ENCODE measurements at regions not wholly inside any gene's neighbourhood (a gene's known extent, or its start where the extent isn't known, plus 50 kb on each side); places are given as distances from the start of the nearest gene placed in this dataset.

- DNase-seq (peak in 2 of 3 donors; percentile 45 to 85), ATAC-seq (ENCODE audit: low read depth in 2 of 2) (peak; percentile 65 to 73)
- H3K27ac Mint-ChIP-seq, result peak overlapping the region; percentile 78 to 86 (median 85)
- H3K4me1 Mint-ChIP-seq, result peaks cover 25 to 61% (median 34%) of the 10 kb centered on the region in 4 donors
- Histone ChIP-seq H3K9me3 (ENCODE audit: control insufficient read depth in 2 of 2, low read length in 2 of 2) (no peaks in the 10 kb centered on the region), H3K36me3 (ENCODE audit: control insufficient read depth, insufficient read depth, low read length) (no peaks in the 10 kb centered on the region), H3K4me1 (ENCODE audit: control insufficient read depth, insufficient read depth, low read length, poor library complexity, severe bottlenecking) (peaks cover 50% of the 10 kb centered on the region), H3K4me3 (ENCODE audit: low read depth, low read length) (no peak overlapping the region), H3K27me3 (ENCODE audit: control insufficient read depth, insufficient read depth, low read length) (no peaks in the 10 kb centered on the region), H3K27ac (ENCODE audit: insufficient read depth, low read length, poor library complexity, severe bottlenecking) (peak overlapping the region; percentile 55)
- peaks cover 0 to 3% (median 0%) of the 10 kb centered on the region in 7 donors for H3K9me3 Mint-ChIP-seq
- H3K36me3 Mint-ChIP-seq, result peaks cover 11% of the 10 kb centered on the region
- H3K4me3 Mint-ChIP-seq, result peak overlapping the region; percentile 4 to 63 (median 44)
- peaks cover 8% of the 10 kb centered on the region for H3K27me3 Mint-ChIP-seq
Measured at GRCh38 chr3:72255791-72256559, 471.0 kb upstream of the PROK2 start.

DNA sequence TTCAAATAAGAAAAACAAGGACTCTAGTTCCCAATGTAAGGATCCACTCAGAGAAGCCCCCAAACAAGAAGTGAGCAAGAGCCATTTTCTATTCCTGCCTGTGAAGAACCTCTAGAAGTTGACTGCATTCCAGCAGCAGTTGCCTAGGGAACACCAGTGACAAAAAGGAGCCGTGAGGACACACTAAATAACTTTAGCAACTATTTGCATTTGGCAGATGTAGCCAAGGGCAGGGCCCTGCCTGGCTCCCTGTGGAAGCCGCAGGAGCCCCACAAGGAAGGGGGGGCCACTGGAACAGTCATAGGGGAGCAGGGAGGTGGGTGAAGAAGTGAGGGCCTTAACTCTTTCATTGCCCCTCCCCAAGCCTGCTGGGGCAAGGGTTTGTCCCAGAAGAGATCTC, 470.2 kb upstream of the PROK2 start:
- Mint-ChIP-seq H3K4me3 (peak overlapping the region in 1 of 4 donors; percentile 41), H3K4me1 (peaks cover 22 to 55% (median 32%) of the 10 kb centered on the region in 4 donors), H3K36me3 (peaks cover 11% of the 10 kb centered on the region), H3K27me3 (peaks cover 8% of the 10 kb centered on the region), H3K27ac (peak overlapping the region in 1 of 3 donors; percentile 85), H3K9me3 (peaks cover 0 to 3% (median 0%) of the 10 kb centered on the region in 7 donors)
- Histone ChIP-seq H3K36me3 (ENCODE audit: control insufficient read depth, insufficient read depth, low read length) (no peaks in the 10 kb centered on the region), H3K27ac (ENCODE audit: insufficient read depth, low read length, poor library complexity, severe bottlenecking) (no peak overlapping the region), H3K27me3 (ENCODE audit: control insufficient read depth, insufficient read depth, low read length) (no peaks in the 10 kb centered on the region), H3K4me3 (ENCODE audit: low read depth, low read length) (no peak overlapping the region), H3K4me1 (ENCODE audit: control insufficient read depth, insufficient read depth, low read length, poor library complexity, severe bottlenecking) (peaks cover 45% of the 10 kb centered on the region), H3K9me3 (ENCODE audit: control insufficient read depth in 2 of 2, low read length in 2 of 2) (no peaks in the 10 kb centered on the region)
- DNase-seq, result no peak
- ATAC-seq (ENCODE audit: low read depth in 2 of 2), result no peak

DNA sequence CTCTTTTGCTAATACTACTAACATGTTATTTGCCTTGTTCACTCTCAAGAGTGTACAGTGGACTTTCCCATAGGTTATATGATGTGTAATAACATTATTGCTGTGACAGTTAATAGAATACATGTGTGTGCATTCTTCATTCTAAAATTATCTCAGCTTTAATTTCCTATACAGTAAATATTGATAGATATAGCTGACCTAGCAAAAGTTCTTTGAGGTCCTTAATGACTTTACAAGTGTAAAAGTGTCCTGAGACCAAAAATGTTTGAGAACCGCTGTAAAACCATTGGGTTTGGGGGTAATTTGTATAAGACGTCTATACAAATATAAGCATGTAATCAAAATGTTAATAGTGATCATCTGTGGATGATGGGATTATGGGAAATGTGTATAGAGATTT, 469.5 kb upstream of the PROK2 start:
- H3K27me3 Mint-ChIP-seq, result peaks cover 7% of the 10 kb centered on the region
- peak overlapping the region in 1 of 3 donors; percentile 85 for H3K27ac Mint-ChIP-seq
- Histone ChIP-seq H3K4me1 (ENCODE audit: control insufficient read depth, insufficient read depth, low read length, poor library complexity, severe bottlenecking) (peaks cover 38% of the 10 kb centered on the region), H3K27ac (ENCODE audit: insufficient read depth, low read length, poor library complexity, severe bottlenecking) (no peak overlapping the region), H3K4me3 (ENCODE audit: low read depth, low read length) (no peak overlapping the region), H3K27me3 (ENCODE audit: control insufficient read depth, insufficient read depth, low read length) (no peaks in the 10 kb centered on the region), H3K9me3 (ENCODE audit: control insufficient read depth in 2 of 2, low read length in 2 of 2) (no peaks in the 10 kb centered on the region), H3K36me3 (ENCODE audit: control insufficient read depth, insufficient read depth, low read length) (no peaks in the 10 kb centered on the region)
- peaks cover 18 to 48% (median 27%) of the 10 kb centered on the region in 4 donors for H3K4me1 Mint-ChIP-seq
- peak overlapping the region in 1 of 4 donors; percentile 41 for H3K4me3 Mint-ChIP-seq
- no peak for DNase-seq
- H3K9me3 Mint-ChIP-seq, result peaks cover 0 to 3% (median 0%) of the 10 kb centered on the region in 7 donors
- no peak for ATAC-seq (ENCODE audit: low read depth in 2 of 2)
- H3K36me3 Mint-ChIP-seq, result peaks cover 11% of the 10 kb centered on the region

- Mint-ChIP-seq H3K27ac (no peak overlapping the region), H3K27me3 (peaks cover 4% of the 10 kb centered on the region), H3K9me3 (peaks cover 0 to 2% (median 0%) of the 10 kb centered on the region in 7 donors), H3K4me1 (peaks cover 1 to 10% (median 3%) of the 10 kb centered on the region in 4 donors), H3K4me3 (no peak overlapping the region), H3K36me3 (peaks cover 3% of the 10 kb centered on the region)
- peaks cover 5% of the 10 kb centered on the region for H3K4me1 ChIP-seq (ENCODE audit: control insufficient read depth, insufficient read depth, low read length, poor library complexity, severe bottlenecking)
- no peak overlapping the region for H3K4me3 ChIP-seq (ENCODE audit: low read depth, low read length)
- H3K9me3 ChIP-seq (ENCODE audit: control insufficient read depth in 2 of 2, low read length in 2 of 2), result no peaks in the 10 kb centered on the region
- no peaks in the 10 kb centered on the region for H3K27me3 ChIP-seq (ENCODE audit: control insufficient read depth, insufficient read depth, low read length)
- DNase-seq (no peak), ATAC-seq (ENCODE audit: low read depth in 2 of 2) (no peak)
- H3K36me3 ChIP-seq (ENCODE audit: control insufficient read depth, insufficient read depth, low read length), result no peaks in the 10 kb centered on the region
- H3K27ac ChIP-seq (ENCODE audit: insufficient read depth, low read length, poor library complexity, severe bottlenecking), result no peak overlapping the region
Measured at GRCh38 chr3:72250725-72251124, 465.8 kb upstream of the PROK2 start.

GRCh38 chr3:72248869-72249268, 463.9 kb upstream of the PROK2 start:
- H3K27ac ChIP-seq (ENCODE audit: insufficient read depth, low read length, poor library complexity, severe bottlenecking), result no peak overlapping the region
- Mint-ChIP-seq H3K4me1 (peaks cover 0 to 2% (median under 1%) of the 10 kb centered on the region in 4 donors), H3K27ac (no peak overlapping the region), H3K4me3 (no peak overlapping the region), H3K36me3 (peaks cover 3% of the 10 kb centered on the region), H3K9me3 (peaks cover 0 to 2% (median 0%) of the 10 kb centered on the region in 7 donors), H3K27me3 (peaks cover 4% of the 10 kb centered on the region)
- H3K36me3 ChIP-seq (ENCODE audit: control insufficient read depth, insufficient read depth, low read length), result no peaks in the 10 kb centered on the region
- no peaks in the 10 kb centered on the region for H3K9me3 ChIP-seq (ENCODE audit: control insufficient read depth in 2 of 2, low read length in 2 of 2)
- no peaks in the 10 kb centered on the region for H3K4me1 ChIP-seq (ENCODE audit: control insufficient read depth, insufficient read depth, low read length, poor library complexity, severe bottlenecking)
- H3K4me3 ChIP-seq (ENCODE audit: low read depth, low read length), result no peak overlapping the region
- no peak for ATAC-seq (ENCODE audit: low read depth in 2 of 2)
- no peaks in the 10 kb centered on the region for H3K27me3 ChIP-seq (ENCODE audit: control insufficient read depth, insufficient read depth, low read length)
- DNase-seq, result no peak

- Histone ChIP-seq H3K27me3 (ENCODE audit: control insufficient read depth, insufficient read depth, low read length) (no peaks in the 10 kb centered on the region), H3K27ac (ENCODE audit: insufficient read depth, low read length, poor library complexity, severe bottlenecking) (no peak overlapping the region), H3K4me1 (ENCODE audit: control insufficient read depth, insufficient read depth, low read length, poor library complexity, severe bottlenecking) (no peaks in the 10 kb centered on the region), H3K9me3 (ENCODE audit: control insufficient read depth in 2 of 2, low read length in 2 of 2) (no peaks in the 10 kb centered on the region), H3K36me3 (ENCODE audit: control insufficient read depth, insufficient read depth, low read length) (no peaks in the 10 kb centered on the region), H3K4me3 (ENCODE audit: low read depth, low read length) (no peak overlapping the region)
- DNase-seq, result no peak
- Mint-ChIP-seq H3K27me3 (peaks cover 4% of the 10 kb centered on the region), H3K27ac (no peak overlapping the region), H3K4me3 (no peak overlapping the region), H3K4me1 (peaks cover 0 to 2% (median 0%) of the 10 kb centered on the region in 4 donors), H3K36me3 (peaks cover 3% of the 10 kb centered on the region), H3K9me3 (peaks cover 0 to 2% (median 0%) of the 10 kb centered on the region in 7 donors)
- no peak for ATAC-seq (ENCODE audit: low read depth in 2 of 2)
Measured at GRCh38 chr3:72248389-72248761, 463.4 kb upstream of the PROK2 start.

DNA sequence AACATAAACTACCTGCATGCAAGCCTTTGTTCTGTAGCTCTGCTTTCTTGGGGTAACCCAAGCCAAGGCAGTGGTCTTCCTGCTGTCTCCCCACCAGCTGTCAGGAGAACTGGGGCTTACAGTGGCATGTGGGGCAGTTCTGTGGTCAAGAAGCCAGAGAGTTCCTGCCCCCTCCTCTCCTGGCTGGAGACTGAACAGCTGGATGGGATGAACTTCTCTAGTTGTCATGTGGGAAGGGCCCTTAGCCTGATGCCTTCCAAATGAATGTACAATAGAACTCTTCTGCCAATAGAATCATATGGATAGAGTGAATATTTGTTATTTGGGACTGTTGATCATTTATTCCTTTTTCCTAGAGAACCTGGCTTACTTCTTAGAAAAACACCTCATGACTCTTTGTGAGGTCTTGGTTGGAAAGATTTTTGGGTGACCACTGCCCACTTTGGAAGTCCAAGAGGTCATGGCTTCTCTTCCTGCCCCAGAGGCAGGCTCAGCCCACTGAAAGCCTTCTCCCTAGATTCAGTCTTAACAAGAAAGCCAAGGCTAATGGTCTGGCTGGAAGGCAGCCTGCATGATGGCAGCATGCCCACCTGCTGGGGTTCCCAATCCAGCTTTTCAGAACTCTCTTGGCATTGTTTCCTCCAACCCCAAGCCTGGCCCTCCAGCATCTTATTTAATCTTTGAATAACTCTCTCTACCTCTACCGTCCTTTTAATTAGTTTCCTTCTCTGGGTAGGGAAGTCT, 462.9 kb upstream of the PROK2 start:
- H3K4me3 ChIP-seq (ENCODE audit: low read depth, low read length), result no peak overlapping the region
- Mint-ChIP-seq H3K4me3 (no peak overlapping the region), H3K27me3 (peaks cover 4% of the 10 kb centered on the region), H3K4me1 (peaks cover 0 to 2% (median 0%) of the 10 kb centered on the region in 4 donors), H3K36me3 (peaks cover 3% of the 10 kb centered on the region), H3K9me3 (peaks cover 0 to 2% (median 0%) of the 10 kb centered on the region in 7 donors), H3K27ac (no peak overlapping the region)
- H3K4me1 ChIP-seq (ENCODE audit: control insufficient read depth, insufficient read depth, low read length, poor library complexity, severe bottlenecking), result no peaks in the 10 kb centered on the region
- DNase-seq (no peak), ATAC-seq (ENCODE audit: low read depth in 2 of 2) (no peak)
- H3K9me3 ChIP-seq (ENCODE audit: control insufficient read depth in 2 of 2, low read length in 2 of 2), result no peaks in the 10 kb centered on the region
- no peak overlapping the region for H3K27ac ChIP-seq (ENCODE audit: insufficient read depth, low read length, poor library complexity, severe bottlenecking)
- H3K27me3 ChIP-seq (ENCODE audit: control insufficient read depth, insufficient read depth, low read length), result no peaks in the 10 kb centered on the region
- H3K36me3 ChIP-seq (ENCODE audit: control insufficient read depth, insufficient read depth, low read length), result no peaks in the 10 kb centered on the region
